HepG2 (cell line): ENCODE measurements at regions not wholly inside any gene's neighbourhood (a gene's known extent, or its start where the extent isn't known, plus 50 kb on each side); places are given as distances from the start of the nearest gene placed in this dataset.

ENCODE experiments used
- ATAC-seq: fragments of 200-7000 bp; cut with Tn5 transposase; 3 replicates; pipeline ENCODE4 v1.9.1; 2020; ENCODE audit warnings: mild to moderate bottlenecking, moderate library complexity
- BruUV-seq: library from RNA; stranded (reverse); fragments of 400-500 nt; replicated peaks from 2 replicates; lab custom pipeline; 2021; lab: Mats Ljungman, UMichigan
- CTCF ChIA-PET: fragments of 300-600 bp; formaldehyde crosslinking; extraction: SDS; loops from one replicate; lab custom pipeline; 2021; ENCODE audit warnings: low total read pairs, inconsistent platforms, low intra/inter-chr PET ratio; lab: Yijun Ruan, JAX
- POLR2A ChIA-PET: fragments of 350-600 bp; sonication (Branson Sonifier 250); formaldehyde crosslinking; loops from one replicate; lab custom pipeline; 2020; ENCODE audit warnings: antibody characterized with exemption, inconsistent platforms; lab: Yijun Ruan, JAX
- DNase-seq: peaks from one replicate; pipeline ENCODE4 v3.0.0-alpha.2; 2015; ENCODE audit warnings: low spot score
- FAIRE-seq: peaks from 3 replicates; lab custom pipeline; 2011; peaks lifted over from hg19 to GRCh38; lab: Jason Lieb, UNC
- H2AFZ ChIP-seq: one replicate; pipeline ENCODE4 v1.6.1; 2011; ENCODE audit warnings: low read length, inconsistent platforms
- H3K27ac ChIP-seq: fragments of 300-600 bp; 3 replicates; pipeline ENCODE4 v1.8.0; 2011; ENCODE audit warnings: mixed run types, mild to moderate bottlenecking, mixed read lengths, low read length, inconsistent platforms; ENCODE audit not compliant: insufficient read depth; ENCODE audit errors: extremely low read length
- H3K27me3 ChIP-seq, 2 experiments: fragments of 200-600 bp in 1 of 2; 2 replicates in 1 of 2; 3 replicates in 1 of 2; pipeline versions ENCODE4 v1.6.0 to v1.8.0; 2011; ENCODE audit warnings: low read length in 2 of 2, mild to moderate bottlenecking in 2 of 2, moderate library complexity in 2 of 2, inconsistent platforms in 1 of 2; ENCODE audit not compliant: insufficient read depth in 2 of 2, control insufficient read depth in 1 of 2
- H3K36me3 ChIP-seq, 2 experiments: fragments of 200-600 bp in 1 of 2; replicated peaks in 1 of 2; 2 replicates in 1 of 2; 3 replicates in 1 of 2; pipeline versions ENCODE4 v1.5.1 to v1.8.0; 2011; ENCODE audit warnings: low read length in 2 of 2, inconsistent platforms in 1 of 2; ENCODE audit not compliant: insufficient read depth in 2 of 2, control insufficient read depth in 1 of 2
- H3K4me1 ChIP-seq: 2 replicates; pipeline ENCODE4 v1.5.1; 2012; ENCODE audit warnings: low read length, inconsistent platforms; ENCODE audit not compliant: insufficient read depth
- H3K4me2 ChIP-seq: 2 replicates; pipeline ENCODE4 v1.6.0; 2011; ENCODE audit warnings: low read depth, low read length, inconsistent platforms
- H3K4me3 ChIP-seq, 3 experiments: fragments of 200-600 bp in 1 of 3; sonication (generic), shearing (Covaris generic) in 1 of 3; replicated peaks in 1 of 3; 2 replicates each; pipeline ENCODE4 v1.5.1; 2011 to 2016; ENCODE audit warnings: low read length in 3 of 3, inconsistent platforms in 2 of 3, low read depth in 2 of 3, mild to moderate bottlenecking in 2 of 3, control low read depth in 1 of 3, mixed read lengths in 1 of 3; ENCODE audit not compliant: insufficient read depth in 1 of 3
- H3K79me2 ChIP-seq: one replicate; pipeline ENCODE4 v1.6.1; 2011; ENCODE audit warnings: low read length, inconsistent platforms; ENCODE audit not compliant: insufficient read depth
- H3K9ac ChIP-seq: 2 replicates; pipeline ENCODE4 v1.6.0; 2011; ENCODE audit warnings: mild to moderate bottlenecking, low read depth, low read length, inconsistent platforms; ENCODE audit not compliant: insufficient read depth
- H3K9me3 ChIP-seq: 2 replicates; pipeline ENCODE4 v1.5.1; 2012; ENCODE audit warnings: mild to moderate bottlenecking, low read length
- H4K20me1 ChIP-seq: 2 replicates; pipeline ENCODE4 v1.6.0; 2011; ENCODE audit warnings: inconsistent platforms, mild to moderate bottlenecking, low read length, moderate library complexity; ENCODE audit not compliant: insufficient read depth
- CHD4 ChIP-seq: fragments of 200-600 bp; sonication (generic); IDR thresholded peaks from 2 replicates; pipeline ENCODE4 v1.7.0; 2017; ENCODE audit warnings: mild to moderate bottlenecking, low read length, borderline replicate concordance
- HCFC1 ChIP-seq: fragments of 150-350 bp; IDR thresholded peaks from 2 replicates; pipeline ENCODE4 v1.6.1; 2014; ENCODE audit warnings: low read depth, low read length
- HNRNPUL1 ChIP-seq: fragments of 200-400 bp; formaldehyde crosslinking; IDR thresholded peaks from 2 replicates; pipeline ENCODE4 v1.6.1; 2017; ENCODE audit warnings: low read depth, mild to moderate bottlenecking, low read length, moderate library complexity
- HOXA5 ChIP-seq: sonication (generic); formaldehyde crosslinking; IDR thresholded peaks from 2 replicates; pipeline ENCODE4 v1.4.0; 2020; ENCODE audit warnings: missing genetic modification reagents
- JUNB ChIP-seq: sonication (generic); formaldehyde crosslinking; IDR thresholded peaks from 2 replicates; pipeline ENCODE4 v1.8.0; 2022; ENCODE audit warnings: missing genetic modification reagents, mild to moderate bottlenecking, borderline replicate concordance
- KLF6 ChIP-seq: IDR thresholded peaks from 2 replicates; pipeline ENCODE4 v1.8.0; 2016; ENCODE audit warnings: missing biosample characterization, missing genetic modification reagents
- MLLT10 ChIP-seq: sonication (generic); formaldehyde crosslinking; IDR thresholded peaks from 2 replicates; pipeline ENCODE4 v1.4.0; 2020; ENCODE audit warnings: missing genetic modification reagents
- SMARCC2 ChIP-seq: fragments of 450-650 bp; IDR thresholded peaks from 2 replicates; pipeline ENCODE4 v1.6.1; 2017; ENCODE audit warnings: antibody characterized with exemption, mild to moderate bottlenecking
- SP1 ChIP-seq, 2 experiments: fragments of 450-650 bp in 1 of 2; sonication (generic) in 1 of 2; formaldehyde crosslinking in 1 of 2; IDR thresholded peaks; 2 replicates each; pipeline versions ENCODE4 v1.4.0 to v1.6.1; 2016 to 2020; ENCODE audit warnings: missing genetic modification reagents in 1 of 2
- ZNF10 ChIP-seq: sonication (generic); formaldehyde crosslinking; IDR thresholded peaks from 2 replicates; pipeline ENCODE4 v1.4.0; 2020; ENCODE audit warnings: mild to moderate bottlenecking, low read depth, missing genetic modification reagents, borderline replicate concordance
- ZNF451 ChIP-seq: sonication (generic); formaldehyde crosslinking; IDR thresholded peaks from 2 replicates; pipeline ENCODE4 v1.5.0; 2020; ENCODE audit warnings: mild to moderate bottlenecking, missing genetic modification reagents
- WGBS: methylation state at CpG from one replicate; pipeline ENCODE4 v1.1.6; 2017; ENCODE audit warnings: low lambda C conversion rate; 5-methylcytosine and 5-hydroxymethylcytosine counted together
- in situ Hi-C: cut with HindIII; loops from 2 replicates; pipeline ENCODE4 v1.10.0; 2017; ENCODE audit warnings: low pct_unique_long_range_greater_than_20kb; ENCODE audit not compliant: extremely low pct_ligation_motif_present
- intact Hi-C: fragments of 100-400 bp; cut with micrococcal nuclease; formaldehyde crosslinking; loops from one replicate; pipeline ENCODE4 v1.10.0; 2022; ENCODE audit not compliant: unreplicated experiment
- TF ChIP-seq, protein P1 (sequence below): sonication (generic); formaldehyde crosslinking; IDR thresholded peaks from 2 replicates; pipeline ENCODE4 v1.9.0; 2021; ENCODE audit warnings: mild to moderate bottlenecking, missing genetic modification reagents
- TF ChIP-seq, protein P2 (sequence below): sonication (generic); formaldehyde crosslinking; IDR thresholded peaks from 2 replicates; pipeline ENCODE4 v1.5.0; 2020; ENCODE audit warnings: missing genetic modification reagents, mild to moderate bottlenecking, borderline replicate concordance
- TF ChIP-seq, protein P3 (sequence below): sonication (generic); formaldehyde crosslinking; IDR thresholded peaks from 2 replicates; pipeline ENCODE4 v1.8.0; 2022; ENCODE audit warnings: low read depth, missing genetic modification reagents

DNA sequence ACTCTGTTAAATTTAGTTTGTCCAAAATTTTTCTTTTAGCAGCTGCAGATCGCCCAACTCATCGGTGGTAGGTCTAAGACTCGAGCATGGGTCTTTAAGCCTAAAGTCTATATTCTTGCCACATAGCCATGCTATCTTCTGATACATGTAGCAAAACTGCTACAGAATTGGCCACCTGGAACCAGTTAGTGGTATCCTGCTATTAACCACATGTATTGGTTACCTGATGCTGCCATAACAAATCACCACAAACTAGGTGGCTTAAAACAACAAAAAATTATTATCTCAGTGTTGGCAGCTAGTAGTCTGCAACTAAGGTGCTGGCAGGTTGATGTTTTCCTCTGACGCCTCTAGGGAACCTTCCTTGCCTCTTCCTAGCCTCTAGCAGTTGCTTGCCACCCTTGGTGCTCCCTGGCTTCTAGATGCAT is 96.7 kb upstream of the PIK3CG start:
- H3K4me1 ChIP-seq: no peaks in the 10 kb centered on the region

GRCh38 chr7:106770191-106770590 is 94.9 kb upstream of the PIK3CG start:
- ChIA-PET CTCF (no interaction called here), POLR2A (no interaction called here)
- Histone ChIP-seq H3K27me3 (peaks cover 0 to 5% of the 10 kb centered on the region in 2 experiments; a peak in 1 of 5 replicates), H3K36me3 (no peaks in the 10 kb centered on the region), H3K9me3 (no peaks in the 10 kb centered on the region), H3K79me2 (no peaks in the 10 kb centered on the region), H3K9ac (no peak overlapping the region), H4K20me1 (no peaks in the 10 kb centered on the region), H3K4me1 (no peaks in the 10 kb centered on the region), H2AFZ (no peak overlapping the region), H3K4me3 (no peak overlapping the region), H3K27ac (no peak overlapping the region), H3K4me2 (no peak overlapping the region)
- no peak for FAIRE-seq
- in situ Hi-C loops (no loop called here), intact Hi-C loops (no loop called here)
- no peak for ATAC-seq
- BruUV-seq: no TSS peak
- DNase-seq: no peak
- WGBS: 0% methylated on average over 2 of the region's 2 CpGs
- no peak for TF ChIP-seq HCFC1
- TF ChIP-seq, protein P1, sequence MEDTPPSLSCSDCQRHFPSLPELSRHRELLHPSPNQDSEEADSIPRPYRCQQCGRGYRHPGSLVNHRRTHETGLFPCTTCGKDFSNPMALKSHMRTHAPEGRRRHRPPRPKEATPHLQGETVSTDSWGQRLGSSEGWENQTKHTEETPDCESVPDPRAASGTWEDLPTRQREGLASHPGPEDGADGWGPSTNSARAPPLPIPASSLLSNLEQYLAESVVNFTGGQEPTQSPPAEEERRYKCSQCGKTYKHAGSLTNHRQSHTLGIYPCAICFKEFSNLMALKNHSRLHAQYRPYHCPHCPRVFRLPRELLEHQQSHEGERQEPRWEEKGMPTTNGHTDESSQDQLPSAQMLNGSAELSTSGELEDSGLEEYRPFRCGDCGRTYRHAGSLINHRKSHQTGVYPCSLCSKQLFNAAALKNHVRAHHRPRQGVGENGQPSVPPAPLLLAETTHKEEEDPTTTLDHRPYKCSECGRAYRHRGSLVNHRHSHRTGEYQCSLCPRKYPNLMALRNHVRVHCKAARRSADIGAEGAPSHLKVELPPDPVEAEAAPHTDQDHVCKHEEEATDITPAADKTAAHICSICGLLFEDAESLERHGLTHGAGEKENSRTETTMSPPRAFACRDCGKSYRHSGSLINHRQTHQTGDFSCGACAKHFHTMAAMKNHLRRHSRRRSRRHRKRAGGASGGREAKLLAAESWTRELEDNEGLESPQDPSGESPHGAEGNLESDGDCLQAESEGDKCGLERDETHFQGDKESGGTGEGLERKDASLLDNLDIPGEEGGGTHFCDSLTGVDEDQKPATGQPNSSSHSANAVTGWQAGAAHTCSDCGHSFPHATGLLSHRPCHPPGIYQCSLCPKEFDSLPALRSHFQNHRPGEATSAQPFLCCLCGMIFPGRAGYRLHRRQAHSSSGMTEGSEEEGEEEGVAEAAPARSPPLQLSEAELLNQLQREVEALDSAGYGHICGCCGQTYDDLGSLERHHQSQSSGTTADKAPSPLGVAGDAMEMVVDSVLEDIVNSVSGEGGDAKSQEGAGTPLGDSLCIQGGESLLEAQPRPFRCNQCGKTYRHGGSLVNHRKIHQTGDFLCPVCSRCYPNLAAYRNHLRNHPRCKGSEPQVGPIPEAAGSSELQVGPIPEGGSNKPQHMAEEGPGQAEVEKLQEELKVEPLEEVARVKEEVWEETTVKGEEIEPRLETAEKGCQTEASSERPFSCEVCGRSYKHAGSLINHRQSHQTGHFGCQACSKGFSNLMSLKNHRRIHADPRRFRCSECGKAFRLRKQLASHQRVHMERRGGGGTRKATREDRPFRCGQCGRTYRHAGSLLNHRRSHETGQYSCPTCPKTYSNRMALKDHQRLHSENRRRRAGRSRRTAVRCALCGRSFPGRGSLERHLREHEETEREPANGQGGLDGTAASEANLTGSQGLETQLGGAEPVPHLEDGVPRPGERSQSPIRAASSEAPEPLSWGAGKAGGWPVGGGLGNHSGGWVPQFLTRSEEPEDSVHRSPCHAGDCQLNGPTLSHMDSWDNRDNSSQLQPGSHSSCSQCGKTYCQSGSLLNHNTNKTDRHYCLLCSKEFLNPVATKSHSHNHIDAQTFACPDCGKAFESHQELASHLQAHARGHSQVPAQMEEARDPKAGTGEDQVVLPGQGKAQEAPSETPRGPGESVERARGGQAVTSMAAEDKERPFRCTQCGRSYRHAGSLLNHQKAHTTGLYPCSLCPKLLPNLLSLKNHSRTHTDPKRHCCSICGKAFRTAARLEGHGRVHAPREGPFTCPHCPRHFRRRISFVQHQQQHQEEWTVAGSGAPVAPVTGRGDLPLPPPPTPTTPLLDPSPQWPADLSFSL (CRISPR knock-in tag): no peak
- TF ChIP-seq HOXA5: no peak
- TF ChIP-seq, protein P2, sequence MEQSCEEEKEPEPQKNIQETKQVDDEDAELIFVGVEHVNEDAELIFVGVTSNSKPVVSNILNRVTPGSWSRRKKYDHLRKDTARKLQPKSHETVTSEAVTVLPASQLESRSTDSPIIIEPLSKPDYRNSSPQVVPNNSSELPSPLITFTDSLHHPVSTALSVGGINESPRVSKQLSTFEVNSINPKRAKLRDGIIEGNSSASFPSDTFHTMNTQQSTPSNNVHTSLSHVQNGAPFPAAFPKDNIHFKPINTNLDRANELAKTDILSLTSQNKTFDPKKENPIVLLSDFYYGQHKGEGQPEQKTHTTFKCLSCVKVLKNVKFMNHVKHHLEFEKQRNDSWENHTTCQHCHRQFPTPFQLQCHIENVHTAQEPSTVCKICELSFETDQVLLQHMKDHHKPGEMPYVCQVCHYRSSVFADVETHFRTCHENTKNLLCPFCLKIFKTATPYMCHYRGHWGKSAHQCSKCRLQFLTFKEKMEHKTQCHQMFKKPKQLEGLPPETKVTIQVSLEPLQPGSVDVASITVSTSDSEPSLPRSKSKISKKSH: no peak
- TF ChIP-seq, protein P3, sequence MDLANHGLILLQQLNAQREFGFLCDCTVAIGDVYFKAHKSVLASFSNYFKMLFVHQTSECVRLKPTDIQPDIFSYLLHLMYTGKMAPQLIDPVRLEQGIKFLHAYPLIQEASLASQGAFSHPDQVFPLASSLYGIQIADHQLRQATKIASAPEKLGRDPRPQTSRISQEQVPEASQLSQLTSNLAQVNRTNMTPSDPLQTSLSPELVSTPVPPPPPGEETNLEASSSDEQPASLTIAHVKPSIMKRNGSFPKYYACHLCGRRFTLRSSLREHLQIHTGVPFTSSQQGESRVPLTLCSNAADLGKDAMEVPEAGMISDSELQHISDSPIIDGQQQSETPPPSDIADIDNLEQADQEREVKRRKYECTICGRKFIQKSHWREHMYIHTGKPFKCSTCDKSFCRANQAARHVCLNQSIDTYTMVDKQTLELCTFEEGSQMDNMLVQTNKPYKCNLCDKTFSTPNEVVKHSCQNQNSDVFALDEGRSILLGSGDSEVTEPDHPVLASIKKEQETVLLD (CRISPR knock-in tag): no peak
- no peak for TF ChIP-seq SMARCC2

More for the DNA sequence above, 96.7 kb upstream of the PIK3CG start:
- POLR2A ChIA-PET: no interaction called here
- Histone ChIP-seq H3K4me2 (no peak overlapping the region), H3K27ac (no peak overlapping the region), H3K9ac (no peak overlapping the region), H3K36me3 (no peaks in the 10 kb centered on the region), H2AFZ (no peak overlapping the region)
- no TSS peak for BruUV-seq
- CTCF ChIA-PET: no interaction called here
- DNase-seq: no peak
- FAIRE-seq: no peak
- intact Hi-C loops: no loop called here
- WGBS: 17% methylated on average over 4 of the region's 4 CpGs
- TF ChIP-seq HNRNPUL1 (no peak), KLF6 (no peak), SP1 (IDR thresholded peaks at IDR 0.05) (no peak), SP1 (CRISPR knock-in tag; IDR thresholded peaks at IDR 0.05) (no peak), ZNF10 (no peak), CHD4 (no peak), JUNB (CRISPR knock-in tag) (no peak), MLLT10 (no peak), ZNF451 (CRISPR knock-in tag) (no peak)
- TF ChIP-seq, all 625 proteins: peak for 0
- in situ Hi-C loops: no loop called here
- H4K20me1 ChIP-seq: no peaks in the 10 kb centered on the region
- ATAC-seq: no peak
- no peaks in the 10 kb centered on the region for H3K9me3 ChIP-seq
- no peaks in the 10 kb centered on the region for H3K79me2 ChIP-seq
- H3K4me3 ChIP-seq: no peak overlapping the region
- peaks cover 0 to 5% of the 10 kb centered on the region in 2 experiments; a peak in 1 of 5 replicates for H3K27me3 ChIP-seq
